ENCODE measurements at regions not wholly inside any gene's neighbourhood (a gene's known extent, or its start where the extent isn't known, plus 50 kb on each side); places are given as distances from the start of the nearest gene placed in this dataset.
"Not testable (repeated sequence)": the region's sequence is repeated elsewhere in the genome, so short reads cannot be mapped to it uniquely, and the experiment has no call there.

DNA sequence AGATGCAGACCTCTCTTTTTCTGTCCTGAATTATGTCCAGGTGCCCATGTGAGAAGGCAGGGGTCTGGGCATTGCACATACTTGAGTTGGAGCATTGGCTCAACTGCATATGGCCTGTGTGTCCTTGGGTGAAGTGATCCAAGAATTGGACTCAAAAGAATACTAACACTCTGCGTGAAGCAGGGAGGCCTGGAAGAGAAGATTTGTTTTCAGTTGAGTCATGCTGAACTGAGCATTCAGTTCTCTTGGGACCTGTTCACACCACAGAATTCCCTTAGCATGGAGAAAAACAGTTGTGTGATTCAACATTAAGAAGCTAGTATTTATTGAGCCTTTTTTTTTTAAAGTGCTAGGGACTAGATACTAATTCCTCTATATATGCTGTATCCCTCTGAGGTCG, 164.7 kb upstream of the TBX3 start:
- no peak for DNase-seq
- TF ChIP-seq POLR2A (IDR thresholded peaks at IDR 0.05; ENCODE audit: low read length) (no peak), GATA1 (IDR thresholded peaks at IDR 0.05; ENCODE audit: low read depth, low read length) (no peak)

DNA sequence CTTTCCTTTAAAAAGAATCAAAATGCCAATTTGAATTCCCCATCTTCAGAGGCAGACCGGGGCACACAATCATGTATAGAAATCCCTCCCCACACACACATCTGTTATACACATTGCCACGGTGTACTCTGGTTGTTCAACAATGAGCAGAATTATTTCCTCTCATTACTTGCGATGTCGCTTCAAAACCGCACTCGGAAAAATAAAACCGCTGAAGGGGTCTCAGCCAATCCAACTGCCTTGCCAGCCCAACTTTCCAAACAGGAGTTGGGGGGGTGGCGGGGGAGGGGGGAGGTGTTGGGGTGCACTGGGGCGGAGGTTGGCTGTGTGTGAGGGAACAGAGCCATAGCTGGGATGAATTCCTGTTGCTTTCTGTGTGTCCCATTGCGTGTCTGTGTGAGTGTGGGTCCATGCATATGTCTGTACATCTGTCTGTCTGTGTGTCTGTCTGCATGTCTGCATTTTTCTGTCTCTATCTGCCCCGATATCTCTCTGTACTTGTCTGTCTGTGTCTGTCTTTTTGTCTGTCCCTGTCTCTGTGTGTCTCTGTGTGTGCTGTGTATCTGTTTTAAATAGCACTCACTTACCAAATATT, 163.6 kb upstream of the TBX3 start:
- no peak for DNase-seq

DNA sequence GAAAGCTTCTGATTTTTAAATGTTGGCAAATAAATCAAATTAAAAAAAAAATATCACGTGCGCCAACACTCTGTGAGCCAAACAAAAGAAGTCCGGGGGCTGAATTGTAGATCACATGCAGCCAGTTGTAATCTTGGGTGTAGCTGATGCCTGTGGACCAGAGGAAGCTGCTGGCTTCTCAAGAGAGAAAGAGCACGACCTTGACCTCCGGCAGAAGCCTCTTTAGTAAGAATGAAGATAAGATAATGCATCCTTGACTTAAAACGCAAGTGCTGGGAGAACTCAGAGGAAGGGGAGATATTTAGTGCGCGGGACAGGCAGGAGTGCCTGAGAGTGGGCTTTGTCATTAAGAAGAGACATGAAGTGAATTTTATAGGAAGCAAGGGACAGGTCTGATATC, 162.8 kb upstream of the TBX3 start:
- DNase-seq, result no peak
- no peak for TF ChIP-seq GATA1 (IDR thresholded peaks at IDR 0.05; ENCODE audit: low read depth, low read length)
- TF ChIP-seq POLR2A (IDR thresholded peaks at IDR 0.05; ENCODE audit: low read length), result no peak

More for the DNA sequence above, 163.6 kb upstream of the TBX3 start:
- TF ChIP-seq POLR2A (IDR thresholded peaks at IDR 0.05; ENCODE audit: low read length), result no peak
- TF ChIP-seq GATA1 (IDR thresholded peaks at IDR 0.05; ENCODE audit: low read depth, low read length), result no peak

DNA sequence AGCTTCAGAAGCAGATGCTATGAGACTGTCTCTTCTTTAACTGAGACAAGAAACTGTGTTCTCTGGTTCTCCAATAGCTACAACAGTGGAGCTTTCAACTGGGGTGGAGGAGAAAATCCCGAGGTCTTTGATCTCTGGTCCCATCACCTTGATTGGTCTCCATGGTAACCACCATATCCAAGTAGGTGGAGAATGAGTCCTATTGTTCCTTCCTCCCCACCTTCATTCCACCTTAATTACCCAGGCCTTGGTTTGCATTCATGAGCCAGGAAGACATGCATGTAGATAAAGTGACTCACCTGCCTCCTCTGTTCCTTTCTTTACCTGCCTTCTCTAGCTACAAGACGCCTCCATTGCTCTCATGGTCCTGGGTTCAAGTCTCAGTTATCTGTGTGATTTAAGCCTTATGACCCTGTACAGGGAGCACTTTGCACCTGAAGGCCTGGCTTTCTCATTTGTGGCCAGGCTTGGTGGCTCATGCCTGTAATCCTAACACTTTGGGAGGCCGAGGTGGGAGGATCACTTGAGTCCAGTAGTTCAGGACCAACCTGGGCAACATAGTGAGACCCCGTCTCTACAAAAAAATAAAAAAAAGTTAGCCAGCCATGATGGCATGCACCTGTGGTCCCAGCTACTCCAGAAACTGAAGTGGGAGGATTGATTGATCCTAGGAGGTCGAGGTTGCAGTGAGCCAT, 157.7 kb upstream of the TBX3 start:
- DNase-seq, result no peak
- no peak for TF ChIP-seq GATA1 (IDR thresholded peaks at IDR 0.05; ENCODE audit: low read depth, low read length)
- no peak for TF ChIP-seq POLR2A (IDR thresholded peaks at IDR 0.05; ENCODE audit: low read length)

DNA sequence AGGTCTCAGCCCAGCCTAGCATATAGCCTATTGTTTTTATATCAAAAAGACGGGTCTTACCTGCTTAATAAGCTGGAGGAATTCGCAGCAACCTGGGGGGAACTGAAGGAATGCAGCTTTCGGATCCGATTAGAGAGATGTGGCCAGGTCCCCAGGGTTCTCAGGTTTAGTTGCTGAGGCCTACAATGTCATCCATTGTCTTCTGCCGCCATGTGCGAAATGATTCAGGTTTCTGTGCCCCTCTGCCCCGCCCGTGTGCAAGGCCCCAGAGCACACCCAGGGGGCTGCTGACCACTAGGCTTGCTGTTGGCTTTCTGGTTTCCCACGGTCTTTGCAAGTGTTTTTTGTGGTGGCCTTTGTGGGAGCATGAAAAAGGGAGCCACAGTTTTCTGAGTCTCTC, 154.5 kb upstream of the TBX3 start:
- DNase-seq, result no peak

DNA sequence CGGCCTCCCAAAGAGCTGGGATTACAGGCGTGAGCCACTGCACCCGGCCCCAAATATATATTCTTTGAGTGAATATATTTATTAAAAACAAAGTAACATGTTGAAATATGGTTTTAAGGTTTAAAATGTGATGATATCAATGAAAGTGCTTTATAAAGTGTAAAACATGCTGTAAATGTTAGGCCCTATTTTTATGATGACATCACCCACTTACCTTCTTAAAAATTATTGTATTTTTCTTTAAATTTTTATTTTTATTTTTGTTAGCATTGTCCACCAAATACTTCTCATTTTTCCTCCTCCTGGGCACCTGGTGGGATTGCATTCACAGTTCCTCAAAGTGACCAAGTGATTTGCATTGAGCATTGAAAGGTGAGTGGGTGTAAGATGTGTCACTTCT, 152.6 kb upstream of the TBX3 start:
- DNase-seq, result no peak
- TF ChIP-seq GATA1 (IDR thresholded peaks at IDR 0.05; ENCODE audit: low read depth, low read length) (no peak), POLR2A (IDR thresholded peaks at IDR 0.05; ENCODE audit: low read length) (no peak)

More for the DNA sequence above, 154.5 kb upstream of the TBX3 start:
- TF ChIP-seq POLR2A (IDR thresholded peaks at IDR 0.05; ENCODE audit: low read length) (no peak), GATA1 (IDR thresholded peaks at IDR 0.05; ENCODE audit: low read depth, low read length) (no peak)

DNA sequence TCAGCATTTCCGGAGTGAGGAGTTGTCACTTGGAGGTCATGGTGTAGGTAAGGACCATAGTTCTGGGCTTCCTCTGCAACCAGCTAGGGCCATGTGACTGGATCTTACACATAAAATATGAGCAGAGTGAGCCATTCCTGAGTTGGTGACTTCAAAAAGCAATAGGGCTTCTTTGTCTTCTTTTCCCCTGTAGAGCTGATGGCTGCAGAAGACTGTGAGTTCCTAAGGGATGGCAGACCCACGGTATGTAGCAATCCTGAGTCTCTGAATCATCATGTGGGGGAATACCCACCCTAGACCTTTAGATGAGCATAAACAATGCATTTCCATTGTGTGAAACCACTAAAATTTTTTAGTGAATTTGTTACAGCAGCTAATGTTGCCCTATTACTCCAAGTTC, 151.1 kb upstream of the TBX3 start:
- TF ChIP-seq POLR2A (IDR thresholded peaks at IDR 0.05; ENCODE audit: low read length) (no peak), GATA1 (IDR thresholded peaks at IDR 0.05; ENCODE audit: low read depth, low read length) (no peak)
- no peak for DNase-seq

DNA sequence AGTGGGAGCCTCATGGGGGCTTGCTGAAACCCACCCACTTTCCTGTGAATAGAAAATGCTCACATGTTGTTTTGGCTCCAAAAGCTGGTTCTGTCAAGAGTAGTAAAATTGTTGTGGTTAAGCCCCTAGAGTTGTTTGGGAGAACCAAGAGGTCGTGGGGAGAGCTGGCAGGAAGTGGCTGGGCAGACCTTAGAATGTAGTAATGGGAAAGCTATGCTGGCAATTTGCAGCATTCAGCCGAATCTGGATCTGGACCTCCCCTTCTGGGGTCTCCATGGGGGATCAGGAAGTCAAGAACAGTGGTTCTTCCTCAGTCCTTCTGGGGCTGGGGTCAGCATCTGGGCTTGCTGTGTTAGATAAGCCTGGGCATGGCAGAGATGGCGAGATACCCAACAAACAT, 150.6 kb upstream of the TBX3 start:
- DNase-seq, result no peak
- TF ChIP-seq GATA1 (IDR thresholded peaks at IDR 0.05; ENCODE audit: low read depth, low read length), result no peak
- no peak for TF ChIP-seq POLR2A (IDR thresholded peaks at IDR 0.05; ENCODE audit: low read length)

DNA sequence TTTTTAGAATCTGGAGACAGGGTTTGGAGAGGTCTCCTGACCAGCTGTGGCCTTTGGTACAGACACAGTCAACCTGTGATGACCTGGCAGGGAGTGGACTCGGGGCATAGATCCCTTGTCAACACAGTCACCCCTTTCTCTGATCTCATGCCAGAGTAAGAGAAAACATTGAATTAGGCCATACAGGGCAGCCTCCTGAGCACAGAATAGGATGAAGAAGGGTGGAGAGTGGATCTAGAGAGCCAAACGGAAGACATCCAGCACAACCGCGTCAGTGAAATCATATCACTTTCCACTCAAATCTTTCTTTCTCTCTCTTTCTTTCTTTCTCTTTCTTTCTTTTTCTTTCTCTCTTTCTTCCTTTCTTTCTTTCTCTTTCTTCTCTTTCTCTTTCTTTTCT, 145.9 kb upstream of the TBX3 start:
- TF ChIP-seq POLR2A (IDR thresholded peaks at IDR 0.05; ENCODE audit: low read length) (no peak), GATA1 (IDR thresholded peaks at IDR 0.05; ENCODE audit: low read depth, low read length) (no peak)
- no peak for DNase-seq

DNA sequence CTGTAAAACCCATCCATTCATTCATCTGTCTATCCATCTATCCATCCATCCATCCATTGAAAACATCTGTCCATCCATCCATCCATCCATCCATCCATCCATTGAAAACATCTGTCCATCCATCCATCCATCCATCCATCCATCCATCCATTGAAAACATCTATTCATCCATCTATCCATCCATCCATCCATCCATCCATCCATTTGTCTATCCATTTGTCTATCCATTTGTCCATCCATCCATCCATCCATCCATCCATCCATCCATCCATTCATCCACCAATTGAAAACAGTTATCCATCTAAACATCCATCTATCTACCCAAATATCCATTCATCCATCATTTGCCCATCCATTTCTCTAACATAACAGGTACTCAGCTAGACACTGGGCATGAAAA, 145.3 kb upstream of the TBX3 start:
- DNase-seq, result not testable (repeated sequence)

DNA sequence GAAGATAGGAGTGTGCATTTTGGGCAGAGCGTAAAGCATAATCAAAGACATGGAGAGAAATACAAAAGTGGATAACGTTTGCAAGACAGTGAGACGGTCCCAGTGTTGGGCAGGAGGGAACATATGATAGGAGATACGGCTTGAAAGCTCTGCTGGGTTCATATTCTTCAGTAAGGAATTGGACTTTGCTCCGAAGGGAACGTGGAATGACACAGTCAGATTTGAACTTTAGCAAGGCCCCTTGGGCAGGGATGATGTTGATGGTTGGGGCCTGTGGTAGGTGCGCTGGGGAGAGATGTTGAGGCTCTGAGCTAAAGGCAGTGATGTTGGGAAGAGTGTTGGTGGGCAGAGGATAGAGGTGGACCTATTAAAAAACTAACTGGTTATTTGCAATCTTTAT, 143.5 kb upstream of the TBX3 start:
- TF ChIP-seq POLR2A (IDR thresholded peaks at IDR 0.05; ENCODE audit: low read length), result no peak
- TF ChIP-seq GATA1 (IDR thresholded peaks at IDR 0.05; ENCODE audit: low read depth, low read length), result no peak

DNA sequence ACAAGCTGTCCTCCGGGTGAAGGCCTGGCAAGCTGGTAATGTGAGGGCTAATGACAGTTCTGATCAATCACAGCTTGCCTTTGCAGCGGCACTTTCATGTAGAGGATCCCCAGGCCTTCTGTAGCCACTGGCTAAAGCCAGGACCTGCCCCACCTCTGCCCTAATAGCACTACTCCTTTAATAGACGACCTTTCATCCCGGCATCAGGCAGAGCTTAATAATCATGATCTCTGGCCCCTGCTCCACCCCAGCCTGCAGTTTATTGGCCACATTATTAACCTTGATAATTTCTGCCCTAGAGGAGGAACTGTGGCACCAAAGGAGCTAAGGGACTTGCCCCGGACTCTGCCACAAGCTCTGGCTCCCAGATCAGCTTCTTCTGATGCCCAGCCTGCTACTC, 142.3 kb upstream of the TBX3 start:
- DNase-seq, result no peak
- TF ChIP-seq POLR2A (IDR thresholded peaks at IDR 0.05; ENCODE audit: low read length), result no peak
- TF ChIP-seq GATA1 (IDR thresholded peaks at IDR 0.05; ENCODE audit: low read depth, low read length), result no peak

More for the DNA sequence above, 143.5 kb upstream of the TBX3 start:
- DNase-seq, result no peak

DNA sequence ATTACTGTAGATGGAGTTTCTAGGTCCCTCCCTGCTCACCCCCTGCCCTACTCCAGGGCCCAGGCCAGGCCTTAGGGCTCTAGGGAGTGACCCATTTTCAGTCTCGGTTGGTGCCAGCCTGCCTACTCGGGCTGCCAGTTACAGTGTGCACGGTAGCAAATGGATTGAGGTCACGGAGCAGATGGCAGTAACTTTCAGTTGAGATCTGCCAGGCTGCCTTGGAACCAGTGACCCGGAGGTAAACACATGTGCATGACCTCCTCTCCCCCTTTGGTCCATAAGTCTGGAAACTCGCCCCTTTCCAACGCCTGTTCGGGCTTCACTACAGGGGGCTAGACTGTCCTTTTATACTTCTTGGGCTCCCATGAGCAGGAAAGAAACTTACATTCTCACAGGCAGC, 139.7 kb upstream of the TBX3 start:
- DNase-seq, result no peak
- TF ChIP-seq GATA1 (IDR thresholded peaks at IDR 0.05; ENCODE audit: low read depth, low read length) (no peak), POLR2A (IDR thresholded peaks at IDR 0.05; ENCODE audit: low read length) (no peak)

DNA sequence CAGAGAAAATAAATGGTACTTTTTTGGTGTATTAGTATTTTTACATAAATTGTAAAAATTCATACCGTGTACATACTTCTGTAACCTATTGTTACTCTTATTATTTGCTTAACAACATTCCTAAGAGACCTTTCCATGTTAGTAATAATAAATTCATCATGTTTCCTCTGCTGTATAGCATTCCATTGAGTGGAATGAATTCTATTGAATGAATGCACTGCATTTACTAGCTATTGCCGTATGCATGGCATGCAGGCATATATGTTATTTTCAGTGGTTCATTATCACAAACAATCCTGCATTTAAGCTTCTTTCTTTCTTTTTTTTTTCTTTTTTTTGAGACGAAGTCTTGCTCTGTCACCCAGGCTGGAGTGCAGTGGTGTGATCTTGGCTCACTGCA, 137.6 kb upstream of the TBX3 start:
- no peak for DNase-seq
- no peak for TF ChIP-seq POLR2A (IDR thresholded peaks at IDR 0.05; ENCODE audit: low read length)
- no peak for TF ChIP-seq GATA1 (IDR thresholded peaks at IDR 0.05; ENCODE audit: low read depth, low read length)

DNA sequence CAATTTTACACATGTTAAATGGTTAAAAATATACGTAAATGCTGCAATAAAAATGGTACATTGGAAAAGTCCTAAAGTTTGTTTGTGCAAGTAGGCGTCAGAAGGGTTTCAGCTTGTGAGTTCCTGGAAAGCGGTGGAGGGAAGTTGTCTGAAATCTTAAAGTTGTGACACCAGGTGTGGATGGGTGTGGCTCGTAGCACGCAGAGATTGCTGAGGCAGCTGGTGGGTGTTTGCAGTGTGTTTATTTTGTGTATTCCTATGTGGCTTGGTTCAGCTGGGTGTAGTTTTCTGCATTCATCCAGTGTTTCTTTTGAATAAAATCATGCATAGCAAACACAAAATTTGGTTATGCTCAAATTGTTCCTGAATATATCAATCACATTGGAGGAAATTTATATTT, 136.8 kb upstream of the TBX3 start:
- DNase-seq, result no peak
- TF ChIP-seq GATA1 (IDR thresholded peaks at IDR 0.05; ENCODE audit: low read depth, low read length), result no peak
- TF ChIP-seq POLR2A (IDR thresholded peaks at IDR 0.05; ENCODE audit: low read length), result no peak

Data from erythroblast (primary cell).